ENCODE measurements at regions not wholly inside any gene's neighbourhood (a gene's known extent, or its start where the extent isn't known, plus 50 kb on each side); places are given as distances from the start of the nearest gene placed in this dataset.

- H3K4me3 ChIP-seq (ENCODE audit: low read depth in 1 of 2, low read length in 2 of 2) = no peak overlapping the region
- H3K27ac ChIP-seq (ENCODE audit: low read length) = no peak overlapping the region
- no peaks in the 10 kb centered on the region for H3K4me1 ChIP-seq (ENCODE audit: control insufficient read depth in 1 of 2, insufficient read depth in 2 of 2, low read length in 2 of 2)
- no peaks in the 10 kb centered on the region for H3K27me3 ChIP-seq (ENCODE audit: low read depth, low read length)
- H3K36me3 ChIP-seq (ENCODE audit: control insufficient read depth in 1 of 2, insufficient read depth in 2 of 2, low read length in 2 of 2) = no peaks in the 10 kb centered on the region
- no peaks in the 10 kb centered on the region for H3K9me3 ChIP-seq (ENCODE audit: control insufficient read depth in 1 of 2, low read length in 2 of 2)
These were observed 158.9 kb upstream of the FGGY start for GRCh38 chr1:59137968-59138367.

- no peaks in the 10 kb centered on the region for H3K4me1 ChIP-seq (ENCODE audit: control insufficient read depth in 1 of 2, insufficient read depth in 2 of 2, low read length in 2 of 2)
- no peak overlapping the region for H3K27ac ChIP-seq (ENCODE audit: low read length)
- H3K9me3 ChIP-seq (ENCODE audit: control insufficient read depth in 1 of 2, low read length in 2 of 2) = no peaks in the 10 kb centered on the region
- H3K36me3 ChIP-seq (ENCODE audit: control insufficient read depth in 1 of 2, insufficient read depth in 2 of 2, low read length in 2 of 2) = no peaks in the 10 kb centered on the region
- H3K4me3 ChIP-seq (ENCODE audit: low read depth in 1 of 2, low read length in 2 of 2) = no peak overlapping the region
- H3K27me3 ChIP-seq (ENCODE audit: low read depth, low read length) = no peaks in the 10 kb centered on the region
These were observed 158.5 kb upstream of the FGGY start for GRCh38 chr1:59138402-59138801.

- Histone ChIP-seq H3K36me3 (ENCODE audit: control insufficient read depth in 1 of 2, insufficient read depth in 2 of 2, low read length in 2 of 2) (no peaks in the 10 kb centered on the region), H3K9me3 (ENCODE audit: control insufficient read depth in 1 of 2, low read length in 2 of 2) (no peaks in the 10 kb centered on the region), H3K27ac (ENCODE audit: low read length) (no peak overlapping the region), H3K4me3 (ENCODE audit: low read depth in 1 of 2, low read length in 2 of 2) (no peak overlapping the region), H3K27me3 (ENCODE audit: low read depth, low read length) (no peaks in the 10 kb centered on the region), H3K4me1 (ENCODE audit: control insufficient read depth in 1 of 2, insufficient read depth in 2 of 2, low read length in 2 of 2) (no peaks in the 10 kb centered on the region)
These were observed 157.5 kb upstream of the FGGY start for GRCh38 chr1:59139396-59139795.

DNA sequence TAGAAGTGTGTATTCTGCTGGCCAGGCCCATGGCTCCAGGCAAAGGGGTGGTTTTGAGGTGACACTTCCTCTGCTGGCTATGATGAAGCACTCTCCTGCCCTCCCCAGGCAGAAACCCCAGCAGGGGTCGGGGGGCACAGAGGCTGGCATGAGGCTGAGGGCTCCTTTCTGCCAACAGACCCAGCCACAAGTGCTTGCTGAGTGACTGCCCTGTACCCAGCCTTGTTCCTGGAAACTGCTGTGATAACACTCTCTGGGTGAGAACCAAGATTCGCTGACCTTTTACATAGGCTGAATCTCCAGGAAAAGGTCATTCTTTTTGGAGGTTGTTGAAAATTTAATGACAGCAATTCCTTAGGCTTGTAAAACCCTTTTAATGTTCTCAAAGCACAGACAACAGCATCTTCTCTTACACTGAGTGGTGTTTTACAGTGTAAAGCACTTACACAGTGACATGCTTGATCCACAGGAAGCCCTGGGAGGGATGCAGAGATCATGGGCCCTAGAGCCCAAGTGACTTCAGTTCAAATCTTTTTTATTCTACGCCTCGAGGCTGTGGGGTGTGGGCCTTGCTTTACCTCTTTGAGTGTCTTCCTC lies 155.5 kb upstream of the FGGY start:
- H3K9me3 ChIP-seq (ENCODE audit: control insufficient read depth in 1 of 2, low read length in 2 of 2) = no peaks in the 10 kb centered on the region
- no peaks in the 10 kb centered on the region for H3K36me3 ChIP-seq (ENCODE audit: control insufficient read depth in 1 of 2, insufficient read depth in 2 of 2, low read length in 2 of 2)
- no peaks in the 10 kb centered on the region for H3K27me3 ChIP-seq (ENCODE audit: low read depth, low read length)
- H3K27ac ChIP-seq (ENCODE audit: low read length) = no peak overlapping the region
- no peaks in the 10 kb centered on the region for H3K4me1 ChIP-seq (ENCODE audit: control insufficient read depth in 1 of 2, insufficient read depth in 2 of 2, low read length in 2 of 2)
- H3K4me3 ChIP-seq (ENCODE audit: low read depth in 1 of 2, low read length in 2 of 2) = no peak overlapping the region

- Histone ChIP-seq H3K4me3 (ENCODE audit: low read depth in 1 of 2, low read length in 2 of 2) (no peak overlapping the region), H3K36me3 (ENCODE audit: control insufficient read depth in 1 of 2, insufficient read depth in 2 of 2, low read length in 2 of 2) (no peaks in the 10 kb centered on the region), H3K4me1 (ENCODE audit: control insufficient read depth in 1 of 2, insufficient read depth in 2 of 2, low read length in 2 of 2) (no peaks in the 10 kb centered on the region), H3K27ac (ENCODE audit: low read length) (peak overlapping the region; percentile 42), H3K9me3 (ENCODE audit: control insufficient read depth in 1 of 2, low read length in 2 of 2) (no peaks in the 10 kb centered on the region), H3K27me3 (ENCODE audit: low read depth, low read length) (no peaks in the 10 kb centered on the region)
These were observed 154.4 kb upstream of the FGGY start for GRCh38 chr1:59142311-59143132.

DNA sequence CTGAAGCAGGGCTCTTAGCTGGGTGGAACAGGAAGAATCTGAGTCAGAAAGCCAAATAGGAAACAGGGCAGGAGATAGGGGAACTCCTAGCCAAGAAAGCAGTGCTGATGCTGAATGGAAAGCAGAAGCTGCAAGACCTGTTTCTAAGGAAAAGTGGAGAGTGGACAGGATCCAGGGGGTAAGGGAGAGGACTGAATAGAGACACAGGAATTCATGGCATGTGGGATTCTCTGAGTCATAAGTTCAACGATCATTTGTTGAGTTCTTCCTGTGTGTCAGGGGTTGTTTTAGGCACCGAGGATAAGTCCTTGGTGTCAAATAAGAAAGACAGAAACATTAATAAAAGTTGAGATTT lies 153.8 kb upstream of the FGGY start:
- no peaks in the 10 kb centered on the region for H3K4me1 ChIP-seq (ENCODE audit: control insufficient read depth in 1 of 2, insufficient read depth in 2 of 2, low read length in 2 of 2)
- no peaks in the 10 kb centered on the region for H3K9me3 ChIP-seq (ENCODE audit: control insufficient read depth in 1 of 2, low read length in 2 of 2)
- H3K27ac ChIP-seq (ENCODE audit: low read length) = peak overlapping the region; percentile 7
- H3K4me3 ChIP-seq (ENCODE audit: low read depth in 1 of 2, low read length in 2 of 2) = no peak overlapping the region
- no peaks in the 10 kb centered on the region for H3K36me3 ChIP-seq (ENCODE audit: control insufficient read depth in 1 of 2, insufficient read depth in 2 of 2, low read length in 2 of 2)
- H3K27me3 ChIP-seq (ENCODE audit: low read depth, low read length) = no peaks in the 10 kb centered on the region

DNA sequence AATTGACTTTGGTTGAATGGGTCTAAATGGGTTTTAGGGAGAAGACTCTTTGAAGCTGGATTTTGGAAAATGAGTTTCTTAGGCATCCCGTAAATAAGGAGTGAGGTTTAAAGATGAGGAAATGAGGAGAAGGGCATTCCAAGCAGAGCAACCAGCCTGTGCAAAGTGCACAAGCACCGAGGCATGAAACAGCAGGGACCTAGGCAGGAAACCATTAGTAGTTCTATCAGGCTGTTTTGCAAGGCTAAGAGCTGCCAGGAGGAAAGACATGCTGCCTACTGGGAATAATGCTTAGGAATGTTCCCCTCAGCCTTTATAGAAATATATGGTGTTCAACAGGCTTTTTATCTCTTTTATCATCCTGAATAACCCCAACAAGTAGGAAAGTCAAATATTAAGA lies 153.1 kb upstream of the FGGY start:
- Histone ChIP-seq H3K36me3 (ENCODE audit: control insufficient read depth in 1 of 2, insufficient read depth in 2 of 2, low read length in 2 of 2) (no peaks in the 10 kb centered on the region), H3K9me3 (ENCODE audit: control insufficient read depth in 1 of 2, low read length in 2 of 2) (no peaks in the 10 kb centered on the region), H3K27ac (ENCODE audit: low read length) (no peak overlapping the region), H3K4me1 (ENCODE audit: control insufficient read depth in 1 of 2, insufficient read depth in 2 of 2, low read length in 2 of 2) (no peaks in the 10 kb centered on the region), H3K4me3 (ENCODE audit: low read depth in 1 of 2, low read length in 2 of 2) (no peak overlapping the region), H3K27me3 (ENCODE audit: low read depth, low read length) (no peaks in the 10 kb centered on the region)

- Histone ChIP-seq H3K4me3 (ENCODE audit: low read depth in 1 of 2, low read length in 2 of 2) (no peak overlapping the region), H3K27ac (ENCODE audit: low read length) (no peak overlapping the region), H3K4me1 (ENCODE audit: control insufficient read depth in 1 of 2, insufficient read depth in 2 of 2, low read length in 2 of 2) (peaks cover 0 to 2% of the 10 kb centered on the region in 2 donors), H3K27me3 (ENCODE audit: low read depth, low read length) (no peaks in the 10 kb centered on the region), H3K36me3 (ENCODE audit: control insufficient read depth in 1 of 2, insufficient read depth in 2 of 2, low read length in 2 of 2) (no peaks in the 10 kb centered on the region), H3K9me3 (ENCODE audit: control insufficient read depth in 1 of 2, low read length in 2 of 2) (no peaks in the 10 kb centered on the region)
These were observed 151.9 kb upstream of the FGGY start for GRCh38 chr1:59144959-59145358.

DNA sequence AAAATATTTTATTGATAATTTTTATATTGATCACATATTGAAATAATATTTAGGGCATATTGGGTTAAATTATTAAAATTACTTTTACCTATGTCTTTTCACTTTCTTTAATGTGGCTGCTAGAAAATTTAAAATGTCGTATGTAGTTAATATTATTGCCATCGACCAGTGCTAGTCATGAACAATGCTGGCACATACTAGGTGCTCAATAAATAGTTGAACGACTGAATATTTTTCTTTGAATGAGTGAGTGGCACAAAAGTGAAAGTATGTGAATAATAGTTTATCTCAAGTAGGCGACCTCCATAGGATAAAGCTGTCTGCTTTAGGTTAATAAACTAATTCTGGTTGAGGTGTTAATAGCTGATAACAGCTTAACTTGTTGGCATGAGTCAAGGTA lies 150.8 kb upstream of the FGGY start:
- Histone ChIP-seq H3K27ac (ENCODE audit: low read length) (no peak overlapping the region), H3K27me3 (ENCODE audit: low read depth, low read length) (no peaks in the 10 kb centered on the region), H3K9me3 (ENCODE audit: control insufficient read depth in 1 of 2, low read length in 2 of 2) (no peaks in the 10 kb centered on the region), H3K4me1 (ENCODE audit: control insufficient read depth in 1 of 2, insufficient read depth in 2 of 2, low read length in 2 of 2) (peaks cover 4 to 9% of the 10 kb centered on the region in 2 donors), H3K36me3 (ENCODE audit: control insufficient read depth in 1 of 2, insufficient read depth in 2 of 2, low read length in 2 of 2) (no peaks in the 10 kb centered on the region), H3K4me3 (ENCODE audit: low read depth in 1 of 2, low read length in 2 of 2) (peak overlapping the region; percentile 52 to 64)

DNA sequence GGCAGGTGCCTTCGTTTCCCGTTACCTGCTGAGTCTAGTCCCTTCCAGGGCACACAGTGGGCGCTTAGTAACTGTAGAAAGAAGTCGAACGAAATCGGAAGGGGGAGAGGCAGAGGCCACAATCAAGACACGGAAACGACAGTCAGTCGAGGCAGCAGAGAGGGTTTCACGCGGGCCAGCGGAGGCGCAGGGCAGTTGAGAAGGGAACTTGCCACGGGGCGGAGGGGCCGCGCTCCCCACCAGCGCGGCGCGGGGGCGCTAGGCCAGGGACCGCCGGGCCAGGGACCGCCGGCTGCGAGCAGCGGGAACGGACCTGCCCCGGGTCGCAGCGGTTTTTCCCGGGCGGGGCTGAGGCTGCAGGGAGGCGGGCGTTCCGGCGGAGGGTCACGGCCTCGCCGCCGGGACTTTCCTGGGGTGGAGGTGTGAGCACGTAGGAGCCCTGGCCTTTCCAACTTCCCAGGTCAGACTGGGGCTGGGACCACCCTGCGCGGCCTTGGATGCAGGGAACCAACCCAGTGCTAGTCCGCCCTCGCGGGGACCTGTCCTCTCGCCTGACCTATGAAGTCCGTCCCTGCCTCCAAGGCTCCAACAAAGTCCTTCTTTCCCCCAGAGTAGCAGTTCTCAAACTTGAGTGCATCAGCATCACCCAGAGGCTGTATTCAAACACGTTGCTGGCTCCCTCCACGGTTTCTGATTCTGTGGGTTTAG lies 150.1 kb upstream of the FGGY start:
- Histone ChIP-seq H3K9me3 (ENCODE audit: control insufficient read depth in 1 of 2, low read length in 2 of 2) (no peaks in the 10 kb centered on the region), H3K27ac (ENCODE audit: low read length) (peak overlapping the region; percentile 20), H3K4me3 (ENCODE audit: low read depth in 1 of 2, low read length in 2 of 2) (peak overlapping the region; percentile 52 to 64), H3K27me3 (ENCODE audit: low read depth, low read length) (no peaks in the 10 kb centered on the region), H3K4me1 (ENCODE audit: control insufficient read depth in 1 of 2, insufficient read depth in 2 of 2, low read length in 2 of 2) (peaks cover 4 to 9% of the 10 kb centered on the region in 2 donors), H3K36me3 (ENCODE audit: control insufficient read depth in 1 of 2, insufficient read depth in 2 of 2, low read length in 2 of 2) (no peaks in the 10 kb centered on the region)

DNA sequence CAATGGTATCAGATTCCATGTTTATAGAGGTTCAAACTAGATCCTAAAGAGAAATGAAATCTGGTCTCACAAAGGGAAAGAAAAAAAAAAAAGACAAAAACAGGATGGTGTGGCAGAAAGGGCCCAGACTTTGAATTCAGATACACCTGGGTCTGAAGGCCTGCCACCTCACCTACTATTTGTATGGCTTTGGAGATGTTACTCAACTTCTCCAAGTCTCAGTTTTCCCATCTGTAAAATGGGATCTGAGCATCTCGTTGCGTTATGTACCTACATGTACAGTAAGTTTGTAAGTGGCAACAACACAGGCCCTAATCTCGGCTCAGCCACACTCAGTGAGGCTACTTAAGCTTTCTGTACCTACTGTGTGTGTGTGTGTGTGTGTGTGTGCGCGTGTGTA lies 147.5 kb upstream of the FGGY start:
- Histone ChIP-seq H3K4me1 (ENCODE audit: control insufficient read depth in 1 of 2, insufficient read depth in 2 of 2, low read length in 2 of 2) (peaks cover 4 to 9% of the 10 kb centered on the region in 2 donors), H3K9me3 (ENCODE audit: control insufficient read depth in 1 of 2, low read length in 2 of 2) (no peaks in the 10 kb centered on the region), H3K27ac (ENCODE audit: low read length) (peak overlapping the region; percentile 55), H3K27me3 (ENCODE audit: low read depth, low read length) (no peaks in the 10 kb centered on the region), H3K36me3 (ENCODE audit: control insufficient read depth in 1 of 2, insufficient read depth in 2 of 2, low read length in 2 of 2) (no peaks in the 10 kb centered on the region), H3K4me3 (ENCODE audit: low read depth in 1 of 2, low read length in 2 of 2) (no peak overlapping the region)

Measured in muscle layer of duodenum (tissue), 2 donors.